Activated CD4-positive, alpha-beta T cell treated with anti-CD3 and anti-CD28 coated beads, Interleukin-2, Interleukin-4, amounts not matched to agents 100 ng/mL and 50 ng/mL, durations not matched to agents 16 hours and 8 hours (primary cell): ENCODE measurements at regions not wholly inside any gene's neighbourhood (a gene's known extent, or its start where the extent isn't known, plus 50 kb on each side); places are given as distances from the start of the nearest gene placed in this dataset.

Experiments used
- DNase-seq: peaks from one replicate; pipeline ENCODE4 v3.0.0-alpha.2; 2020; ENCODE audit warnings: low spot score

- no peak for DNase-seq
Observed at GRCh38 chr6:84464471-84464870, 237.0 kb upstream of the CEP162 start.

GRCh38 chr6:84462698-84463097 lies 235.3 kb upstream of the CEP162 start:
- DNase-seq: no peak

GRCh38 chr6:84461461-84461860 lies 234.0 kb upstream of the CEP162 start:
- no peak for DNase-seq

- DNase-seq: no peak
Observed at GRCh38 chr6:84460491-84460890, 233.0 kb upstream of the CEP162 start.

- no peak for DNase-seq
Observed at GRCh38 chr6:84459401-84459800, 232.0 kb upstream of the CEP162 start.

- DNase-seq: no peak
Observed at GRCh38 chr6:84458271-84458670, 230.8 kb upstream of the CEP162 start.

GRCh38 chr6:84457276-84457675 lies 229.8 kb upstream of the CEP162 start:
- DNase-seq: no peak

- DNase-seq: no peak
Observed at GRCh38 chr6:84456803-84457202, 229.4 kb upstream of the CEP162 start.

GRCh38 chr6:84455511-84456029 lies 228.1 kb upstream of the CEP162 start:
- no peak for DNase-seq

GRCh38 chr6:84453499-84453898 lies 226.1 kb upstream of the CEP162 start:
- DNase-seq: no peak

GRCh38 chr6:84450018-84450417 lies 222.6 kb upstream of the CEP162 start:
- DNase-seq: no peak

- no peak for DNase-seq
Observed at GRCh38 chr6:84449220-84449619, 221.8 kb upstream of the CEP162 start.

- DNase-seq: no peak
Observed at GRCh38 chr6:84448331-84448730, 220.9 kb upstream of the CEP162 start.

- no peak for DNase-seq
Observed at GRCh38 chr6:84447651-84448050, 220.2 kb upstream of the CEP162 start.

GRCh38 chr6:84445068-84445467 lies 217.6 kb upstream of the CEP162 start:
- no peak for DNase-seq

GRCh38 chr6:84442208-84442607 lies 214.8 kb upstream of the CEP162 start:
- no peak for DNase-seq

GRCh38 chr6:84441456-84441855 lies 214.0 kb upstream of the CEP162 start:
- DNase-seq: no peak

- no peak for DNase-seq
Observed at GRCh38 chr6:84434550-84434949, 207.1 kb upstream of the CEP162 start.

- no peak for DNase-seq
Observed at GRCh38 chr6:84432619-84433018, 205.2 kb upstream of the CEP162 start.

- DNase-seq: peak; percentile 35
Observed at GRCh38 chr6:84428300-84428907, 201.0 kb upstream of the CEP162 start.

GRCh38 chr6:84425971-84426705 lies 198.7 kb upstream of the CEP162 start:
- no peak for DNase-seq

- no peak for DNase-seq
Observed at GRCh38 chr6:84424956-84425355, 197.5 kb upstream of the CEP162 start.

GRCh38 chr6:84422380-84422968 lies 195.0 kb upstream of the CEP162 start:
- peak; percentile 30 for DNase-seq
